Stimulated activated CD8-positive, alpha-beta memory T cell treated with anti-CD3 and anti-CD28 coated beads, Interleukin-15, amount 100 ng/mL, for 48 hours (primary cell): ENCODE measurements at regions not wholly inside any gene's neighbourhood (a gene's known extent, or its start where the extent isn't known, plus 50 kb on each side); places are given as distances from the start of the nearest gene placed in this dataset.
"Not testable (repeated sequence)": the region's sequence is repeated elsewhere in the genome, so short reads cannot be mapped to it uniquely, and the experiment has no call there.

Experiments
- DNase-seq, 2 donors: peaks; one replicate each; pipeline ENCODE4 v3.0.0-alpha.2; 2020; ENCODE audit warnings: low read depth in 2 of 2

DNA sequence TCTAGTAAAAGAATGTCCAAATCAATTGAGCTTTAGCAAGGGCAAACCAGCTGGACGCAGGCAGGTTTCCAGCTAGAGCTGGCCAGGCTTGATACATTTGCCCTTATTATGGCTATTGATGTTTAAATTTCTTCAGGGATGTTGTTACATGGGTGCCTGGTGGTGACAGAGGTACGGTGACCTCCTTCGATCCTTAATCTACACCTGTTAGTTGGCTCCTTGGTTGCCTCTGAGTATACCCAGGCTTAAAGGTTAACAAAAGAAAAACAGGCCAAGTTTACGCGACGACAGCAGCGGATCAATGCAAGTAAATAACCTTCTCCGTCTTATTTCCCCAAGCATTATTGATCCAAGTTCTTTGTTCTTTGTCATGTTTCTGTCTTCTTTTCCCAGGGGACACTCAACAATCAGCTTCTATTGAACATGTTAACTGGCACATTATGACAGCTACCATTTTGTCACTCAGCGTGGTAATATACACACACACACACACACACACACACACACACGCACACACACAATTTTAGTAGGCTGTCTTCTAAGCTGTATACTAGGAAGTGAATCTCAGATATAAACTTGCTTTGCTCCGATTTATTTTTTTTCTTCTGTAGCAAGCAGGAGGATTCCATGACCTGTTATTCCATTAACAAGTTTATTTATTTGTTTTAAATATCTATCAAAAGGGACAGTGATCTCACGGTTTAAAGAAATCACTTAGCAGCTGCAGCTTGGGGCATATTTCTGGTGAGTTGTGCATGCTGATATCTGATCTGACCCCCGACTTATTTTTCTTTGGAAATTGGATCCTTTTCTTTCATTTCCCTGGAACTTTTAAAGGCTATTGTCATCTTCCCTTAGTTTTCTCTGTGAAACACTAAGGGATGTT lies 844.7 kb downstream of the MCTP2 start:
- DNase-seq: no peak

DNA sequence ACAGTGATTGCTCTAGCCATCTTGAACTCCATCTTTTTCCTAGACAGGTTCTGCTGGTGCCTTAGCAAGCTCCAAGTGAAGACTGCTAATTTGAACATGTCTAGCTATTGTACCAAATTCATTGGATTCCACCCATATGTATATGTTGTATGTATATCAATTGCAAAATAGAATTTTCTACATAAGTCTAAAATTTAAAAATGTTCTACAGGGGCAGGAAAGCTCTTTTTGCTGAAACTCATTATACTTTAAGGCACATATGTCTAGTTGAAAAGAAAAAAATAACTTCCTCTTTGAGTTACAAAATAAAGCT lies 845.3 kb downstream of the MCTP2 start:
- no peak for DNase-seq

DNA sequence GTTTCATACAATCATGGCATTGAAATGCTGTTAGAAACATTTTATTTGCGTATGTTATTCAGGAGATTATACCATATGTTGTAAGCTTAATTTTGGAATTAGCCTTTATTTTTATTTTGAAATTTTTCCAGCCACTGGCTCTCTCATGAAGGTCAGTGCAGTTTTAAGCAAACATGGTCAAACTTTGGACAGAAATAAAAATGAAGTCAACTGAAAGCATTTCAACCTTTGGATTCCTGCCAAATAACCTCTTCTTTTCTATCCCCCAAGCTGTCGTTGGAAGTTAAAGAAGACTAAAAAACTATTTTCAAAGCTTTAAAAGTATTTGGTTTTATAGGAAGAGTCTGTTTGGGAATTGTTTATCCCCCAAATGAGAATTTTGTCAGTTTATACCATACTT lies 846.6 kb downstream of the MCTP2 start:
- no peak for DNase-seq

DNA sequence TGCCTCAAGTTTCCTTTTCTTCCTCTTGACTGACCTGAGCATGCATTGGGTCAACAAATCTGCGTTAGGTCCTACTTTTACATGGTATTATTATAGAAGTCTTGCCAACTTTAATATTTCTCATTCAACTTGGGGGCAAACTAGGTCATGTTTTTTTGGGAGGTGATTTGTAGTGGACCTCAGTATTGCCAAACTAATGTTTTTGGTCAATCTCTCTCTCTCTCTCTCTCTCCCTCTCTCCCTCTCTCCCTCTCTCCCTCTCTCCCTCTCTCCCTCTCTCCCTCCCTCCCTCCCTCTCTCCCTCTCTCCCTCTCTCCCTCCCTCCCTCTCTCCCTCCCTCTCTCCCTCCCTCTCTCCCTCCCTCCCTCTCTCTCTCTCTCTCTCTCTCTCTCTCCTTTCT lies 848.9 kb downstream of the MCTP2 start:
- DNase-seq: not testable (repeated sequence)

DNA sequence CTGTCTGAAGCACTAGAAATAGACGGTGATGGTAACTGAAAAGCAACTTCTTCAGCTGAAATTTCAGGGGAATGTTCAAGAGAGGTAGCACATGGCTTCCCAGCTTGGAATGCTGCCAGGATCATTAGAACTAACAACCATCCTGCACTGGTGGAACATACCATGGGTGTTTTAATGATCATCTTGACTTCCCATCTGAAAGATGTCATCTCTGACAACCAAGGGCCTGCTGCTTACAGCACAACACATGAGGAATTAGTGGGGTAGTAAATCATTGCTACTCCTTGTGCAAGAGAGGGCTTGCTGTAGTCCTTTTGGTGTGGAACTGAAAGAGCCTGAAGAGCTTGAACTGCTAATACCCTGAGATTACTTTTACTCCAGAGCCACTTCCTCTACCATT lies 853.7 kb downstream of the MCTP2 start:
- no peak for DNase-seq

DNA sequence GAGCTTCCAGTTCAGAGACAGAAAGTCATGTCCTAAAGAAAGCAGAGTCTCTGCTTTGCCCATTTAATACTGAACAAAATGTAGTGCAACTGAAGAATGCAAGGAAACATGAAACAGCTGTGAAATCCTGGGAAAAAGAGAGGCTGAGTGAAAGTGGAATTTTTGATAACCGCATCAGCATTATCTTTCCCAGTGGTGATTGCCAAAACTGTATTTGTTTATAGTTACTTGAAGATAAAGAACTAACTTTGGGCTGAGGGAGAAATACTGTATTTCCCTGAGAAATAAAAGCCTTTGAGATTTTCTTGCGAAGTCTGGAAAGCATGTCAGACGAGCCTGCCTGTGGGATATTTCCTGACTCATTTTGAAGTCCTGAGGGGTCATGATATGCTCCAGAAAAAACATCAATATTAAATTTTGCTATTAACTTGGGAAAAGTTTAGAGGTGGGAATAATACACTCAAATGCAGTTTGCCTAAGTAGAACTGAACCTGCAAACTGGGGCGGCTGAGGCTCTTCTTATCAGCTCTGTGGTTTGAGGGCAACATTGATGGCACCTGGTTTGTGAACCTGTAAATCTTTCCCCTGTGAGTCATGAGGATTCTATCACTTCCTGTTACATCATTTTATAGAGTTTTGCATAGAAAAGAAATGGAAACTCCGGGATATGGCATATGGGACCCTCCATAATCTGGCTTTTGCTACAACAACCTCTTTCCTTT lies 855.3 kb downstream of the MCTP2 start:
- DNase-seq: no peak

DNA sequence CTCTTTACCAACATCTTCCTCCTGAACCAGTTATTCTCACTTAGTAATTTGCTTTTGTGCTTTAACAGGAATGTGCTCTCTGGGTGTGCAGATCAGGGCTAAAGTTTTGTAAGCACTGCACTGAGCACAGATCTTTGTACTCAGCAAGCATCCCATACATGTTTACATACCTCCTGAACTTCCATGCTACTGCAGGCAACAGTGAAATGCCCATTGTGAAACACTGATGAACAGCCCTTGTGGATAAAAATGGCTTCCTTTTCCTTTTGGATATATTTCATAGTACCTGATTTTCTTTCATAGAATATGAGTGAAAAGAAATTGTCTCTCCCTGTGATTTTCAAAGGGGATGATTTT lies 855.9 kb downstream of the MCTP2 start:
- no peak for DNase-seq

DNA sequence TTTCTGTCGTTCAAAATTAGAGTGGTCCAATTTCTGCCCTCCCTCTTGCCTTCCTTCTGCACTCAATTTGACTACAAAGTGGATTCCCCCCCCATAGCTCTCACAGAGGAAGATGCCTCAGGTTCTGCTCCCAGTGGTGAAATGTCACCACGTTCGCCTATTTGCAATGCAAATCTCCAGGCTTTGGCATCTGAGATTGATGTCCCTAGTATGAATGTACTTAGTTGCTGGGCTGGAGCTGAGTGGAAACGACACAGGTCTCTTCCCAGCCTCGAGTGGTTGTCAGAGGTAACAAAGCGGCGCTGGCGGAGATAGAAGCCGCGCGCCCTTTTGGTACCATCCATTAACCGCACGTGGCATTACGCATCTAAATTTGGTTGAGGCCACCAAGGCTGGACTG lies 860.1 kb downstream of the MCTP2 start:
- no peak for DNase-seq

DNA sequence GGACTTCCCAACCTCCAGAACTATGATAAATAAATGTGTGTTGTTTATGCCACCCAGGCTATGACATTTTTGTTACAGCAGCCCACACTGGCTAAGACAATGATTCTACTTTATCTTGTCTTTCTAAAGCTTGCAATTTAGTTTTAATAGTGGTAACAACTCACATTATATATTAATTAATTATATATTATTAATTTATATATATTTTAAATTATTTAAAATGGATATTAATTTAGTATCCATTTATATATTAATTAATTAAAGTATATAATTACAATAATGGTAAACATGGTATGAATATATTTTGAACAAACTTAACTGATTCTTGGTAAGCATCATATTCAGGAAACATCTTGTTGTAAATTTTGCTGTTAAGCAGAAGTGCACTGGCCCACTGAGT lies 863.9 kb downstream of the MCTP2 start:
- no peak for DNase-seq

DNA sequence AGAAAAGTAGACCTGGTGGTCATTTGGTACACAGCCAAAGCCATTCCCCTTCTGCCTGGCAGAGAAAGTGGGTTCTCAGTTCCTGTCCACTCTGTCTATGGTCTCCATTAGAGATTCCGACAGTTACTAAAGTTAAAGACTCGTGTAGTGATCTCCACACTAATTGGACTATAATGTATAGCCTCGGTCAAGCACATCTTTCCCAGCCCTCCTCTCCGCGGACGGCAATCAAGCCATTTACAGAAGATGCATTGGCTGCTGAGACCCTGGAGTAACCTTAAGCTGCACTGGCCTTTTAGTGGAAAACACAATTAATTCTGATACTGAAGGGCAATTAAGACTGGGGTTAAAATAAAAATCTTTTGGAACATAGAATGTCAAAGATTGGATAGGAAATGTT lies 865.3 kb downstream of the MCTP2 start:
- no peak for DNase-seq

DNA sequence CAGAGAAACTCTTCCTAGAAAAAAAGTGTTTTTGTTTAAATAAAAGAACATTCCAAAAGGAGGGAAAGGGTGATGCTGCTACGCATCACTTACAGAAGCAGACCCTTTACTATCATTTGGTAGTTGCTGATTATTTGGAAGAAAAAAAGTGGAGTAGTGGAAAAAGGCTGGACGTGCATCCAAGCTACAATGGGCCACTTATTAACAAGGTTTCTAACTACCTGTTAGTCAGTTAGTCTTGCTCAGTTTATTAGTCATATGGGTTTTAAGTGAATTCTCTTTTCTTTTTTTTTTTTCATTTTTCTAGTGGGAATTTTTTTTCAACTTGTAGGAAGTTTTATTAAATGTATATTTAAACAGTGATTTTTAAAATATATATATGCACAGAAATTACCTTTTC lies 866.0 kb downstream of the MCTP2 start:
- no peak for DNase-seq

DNA sequence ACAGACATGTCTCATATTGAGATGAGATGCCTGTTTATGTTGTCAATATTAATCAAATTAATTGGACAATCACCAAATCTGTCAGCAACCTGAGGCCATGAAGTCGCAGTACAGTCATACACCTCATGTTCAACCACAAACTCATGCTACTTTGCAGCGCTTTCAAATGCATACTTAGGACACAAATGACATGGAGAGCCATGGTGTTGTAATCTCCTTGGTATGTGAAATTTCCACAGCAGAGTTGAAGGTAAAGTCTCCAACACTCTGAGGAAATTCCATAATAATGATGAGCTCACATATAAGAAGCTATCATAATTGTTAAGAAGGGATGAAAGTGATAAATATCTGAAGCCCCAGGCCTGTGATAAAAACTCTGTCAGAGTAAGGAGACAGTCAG lies 873.9 kb downstream of the MCTP2 start:
- DNase-seq: no peak

DNA sequence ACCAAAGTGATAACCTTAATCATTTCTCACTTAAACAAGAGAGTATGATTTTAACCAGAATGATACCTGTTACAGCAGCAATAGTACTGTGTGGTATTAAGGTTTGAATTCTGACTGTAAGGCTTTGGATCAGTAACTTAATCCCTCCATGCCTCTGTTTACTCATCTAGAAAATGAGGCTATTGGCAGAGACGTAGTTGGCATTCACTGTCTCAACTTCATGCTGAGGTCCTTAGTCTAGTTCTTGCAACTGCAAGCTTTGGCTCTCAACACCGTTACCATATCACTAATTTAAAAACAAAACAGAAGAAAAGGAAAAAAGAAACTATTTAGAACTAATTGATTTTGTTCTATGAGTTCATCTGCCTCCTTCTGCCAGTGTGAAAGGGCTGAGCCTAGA lies 875.4 kb downstream of the MCTP2 start:
- DNase-seq: no peak

DNA sequence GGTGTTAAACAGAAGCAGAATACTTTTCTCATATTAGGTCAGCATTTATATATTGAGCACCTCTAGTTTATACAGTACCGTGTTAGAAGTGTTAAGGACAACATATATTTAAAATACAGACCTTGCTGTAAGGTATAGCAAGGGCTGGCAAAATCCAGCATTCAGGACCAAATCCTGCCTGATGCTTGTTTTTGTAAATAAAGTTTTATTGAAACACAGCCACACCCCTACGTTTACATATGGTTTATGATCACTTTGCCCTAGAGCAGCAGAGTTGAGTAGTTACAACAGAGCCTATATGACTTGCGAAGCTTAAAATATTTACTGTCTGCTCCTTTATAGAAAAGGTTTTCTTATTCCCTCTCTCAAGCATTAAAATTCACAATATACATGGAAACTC lies 877.3 kb downstream of the MCTP2 start:
- no peak for DNase-seq

DNA sequence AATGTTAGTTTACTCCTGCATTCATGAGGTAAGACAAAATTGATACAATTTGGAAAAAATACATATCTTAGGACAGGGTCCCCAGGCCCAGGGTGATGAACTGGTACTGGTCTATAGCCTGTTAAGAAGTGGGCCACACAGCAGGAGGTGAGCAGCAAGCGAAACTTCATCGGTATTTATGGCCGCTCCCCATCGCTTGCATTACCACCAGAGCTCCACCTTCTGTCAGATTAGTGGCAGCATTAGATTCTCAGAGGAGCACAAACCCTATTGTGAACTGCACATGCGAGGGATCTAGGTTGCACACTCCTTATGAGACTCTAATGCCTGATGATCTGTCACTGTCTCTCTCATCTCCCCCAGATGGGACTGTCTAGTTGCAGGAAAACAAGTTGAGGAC lies 880.6 kb downstream of the MCTP2 start:
- no peak for DNase-seq

DNA sequence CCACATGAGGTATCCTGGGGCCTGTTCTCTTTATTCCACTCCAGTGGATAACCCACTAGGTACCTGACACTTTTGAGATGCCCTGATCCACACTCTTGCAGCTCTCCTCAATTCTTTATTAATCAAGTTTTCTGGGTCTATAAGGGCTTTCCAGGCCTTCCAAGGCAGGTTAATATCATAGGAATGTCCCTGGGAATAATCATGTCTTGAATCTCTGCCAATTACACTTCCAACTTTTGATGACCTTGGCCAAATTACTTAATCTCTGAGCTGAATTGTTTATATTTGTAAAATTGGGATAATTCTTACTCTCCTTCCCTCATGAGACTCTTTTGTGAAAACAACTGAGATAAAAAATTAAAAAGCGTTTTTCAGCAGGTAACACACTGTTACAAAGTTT lies 881.7 kb downstream of the MCTP2 start:
- DNase-seq: no peak

DNA sequence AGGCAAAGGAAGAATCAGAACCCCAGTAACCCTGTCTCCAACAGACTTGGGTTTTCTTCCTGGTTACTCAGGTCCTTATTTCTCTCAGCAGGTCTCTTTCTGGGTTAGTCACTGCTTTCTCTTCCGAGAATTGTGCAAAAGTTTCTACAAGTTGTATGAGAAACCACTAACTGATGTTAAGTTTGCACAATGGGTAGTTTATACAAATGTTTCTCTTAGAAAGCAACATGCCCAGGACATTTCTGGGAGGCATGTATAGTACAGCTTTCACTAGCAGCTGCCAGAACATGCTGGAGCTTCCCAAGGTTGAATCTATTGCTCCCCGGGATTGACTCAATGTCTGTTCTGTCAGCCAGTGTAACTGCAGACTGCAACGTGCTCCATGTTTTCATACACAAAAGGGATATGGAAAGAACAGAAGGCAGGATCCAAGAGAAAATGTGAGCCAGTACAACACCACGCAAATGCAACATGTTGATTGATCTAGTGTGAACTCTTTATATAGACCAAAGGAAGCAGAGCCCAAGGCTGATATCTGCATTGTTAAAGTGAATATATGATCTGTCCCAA lies 887.8 kb downstream of the MCTP2 start:
- no peak for DNase-seq

DNA sequence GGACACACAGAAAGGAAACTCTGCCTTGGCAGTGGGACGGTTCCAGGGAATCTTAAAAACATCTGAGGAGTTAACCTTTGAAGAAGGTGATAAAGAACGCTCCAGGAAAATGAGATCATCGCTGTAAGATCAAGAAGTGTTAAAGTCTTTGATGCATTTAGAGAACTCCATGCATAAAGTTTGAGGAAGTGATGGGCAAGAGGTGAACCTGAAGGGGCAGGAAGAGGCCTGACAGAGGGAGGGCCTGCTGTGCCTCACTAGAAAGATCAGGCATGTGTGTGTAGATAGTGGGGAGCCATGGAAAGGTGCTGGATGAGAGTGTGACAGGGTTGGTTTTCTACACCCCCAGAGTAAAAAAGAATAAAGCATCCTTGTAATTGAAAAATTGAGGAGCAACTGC lies 889.2 kb downstream of the MCTP2 start:
- DNase-seq: no peak

DNA sequence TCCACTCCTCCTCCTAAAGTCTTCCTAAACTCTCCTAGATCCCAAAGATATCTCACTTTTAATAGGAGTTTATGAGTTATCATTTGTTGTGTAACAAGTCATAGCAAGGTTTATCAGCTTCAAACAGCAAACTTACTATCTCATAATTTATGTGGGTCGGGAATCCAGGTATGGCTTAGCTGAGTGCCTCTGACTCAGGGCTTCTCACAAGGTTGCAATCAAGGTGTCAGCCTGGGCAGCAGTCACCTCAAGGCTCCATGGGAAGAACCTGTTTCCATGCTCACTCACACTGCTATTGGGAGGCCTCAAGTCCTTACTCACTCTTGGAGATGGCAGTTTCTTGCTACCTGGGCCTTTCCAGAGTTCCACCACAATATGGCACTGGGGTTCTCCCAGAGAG lies 889.8 kb downstream of the MCTP2 start:
- DNase-seq: no peak

DNA sequence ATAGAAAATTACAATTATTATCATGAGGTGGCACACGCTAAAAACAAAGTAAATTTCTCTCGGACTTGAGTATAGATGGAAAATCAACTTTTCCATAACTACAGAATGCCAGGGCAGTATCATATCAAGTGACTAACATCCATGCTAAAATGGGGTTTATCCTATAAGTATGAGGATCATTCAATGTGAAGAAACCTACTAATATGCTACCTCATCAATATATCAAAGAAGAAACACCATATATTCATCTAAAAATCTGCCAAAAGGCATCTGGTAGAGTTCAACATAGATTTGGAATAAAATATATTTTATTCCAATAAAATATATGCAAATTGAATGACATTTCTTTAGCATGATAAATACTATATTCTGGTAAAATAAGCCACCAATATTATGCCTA lies 894.4 kb downstream of the MCTP2 start:
- no peak for DNase-seq

DNA sequence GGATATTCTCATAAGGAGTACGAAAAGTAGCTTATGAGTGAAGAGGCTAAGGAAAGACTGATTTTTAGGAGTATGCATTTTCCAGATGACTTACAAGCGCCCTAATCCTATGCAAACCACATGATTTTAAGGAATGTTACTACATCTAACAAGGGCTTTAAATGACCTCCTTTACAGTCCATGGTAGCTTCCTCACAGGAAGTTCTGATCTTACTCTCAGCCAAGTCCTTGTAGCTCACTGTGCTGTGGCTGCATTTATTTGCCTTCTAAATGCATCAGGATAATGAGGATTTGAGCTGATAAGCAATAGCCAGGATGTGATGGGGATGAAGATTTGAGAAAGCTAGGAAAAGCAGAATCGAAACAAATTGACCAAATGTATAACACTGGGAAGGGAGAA lies 896.0 kb downstream of the MCTP2 start:
- DNase-seq: no peak

DNA sequence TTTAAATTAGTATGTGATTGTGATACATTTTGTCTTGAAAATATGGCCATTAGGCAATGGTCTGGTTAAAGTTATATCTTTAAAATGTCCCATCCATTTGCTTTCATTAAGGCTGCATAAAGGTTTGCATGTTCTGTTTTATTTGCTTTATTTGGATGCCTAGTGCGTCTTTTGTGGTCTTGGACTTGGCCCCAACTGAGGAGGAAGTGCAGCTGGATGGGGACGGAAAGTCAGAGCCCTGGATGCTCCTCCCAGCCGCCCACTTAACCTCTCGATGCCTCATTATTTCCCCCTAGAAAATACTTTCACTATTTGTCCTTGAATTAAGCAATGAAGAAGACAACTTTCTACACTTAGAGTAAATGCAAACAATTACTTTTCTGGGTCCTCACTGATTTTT lies 898.2 kb downstream of the MCTP2 start:
- no peak for DNase-seq

DNA sequence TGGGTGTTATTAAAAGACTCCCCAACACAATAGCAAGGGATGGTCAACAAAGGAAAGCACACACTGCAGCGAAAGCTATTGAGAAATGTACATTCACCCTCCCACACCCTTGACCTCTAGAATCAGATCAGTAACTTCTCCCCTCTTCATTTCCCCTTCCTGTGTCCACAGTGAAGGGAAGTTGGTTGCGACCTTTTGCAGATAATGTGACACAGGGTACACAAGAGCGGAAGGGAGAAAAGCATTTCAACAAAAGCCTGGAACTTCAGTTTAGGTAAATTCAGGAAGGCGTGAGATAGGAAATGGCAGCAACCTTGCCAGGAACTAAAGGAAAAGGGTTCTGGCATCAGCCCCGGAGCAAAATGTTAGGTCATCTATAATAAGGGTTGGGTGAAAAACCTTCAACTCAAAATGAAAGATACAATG lies 899.8 kb downstream of the MCTP2 start:
- no peak for DNase-seq
